Ishikawa (cell line): ENCODE measurements at regions not wholly inside any gene's neighbourhood (a gene's known extent, or its start where the extent isn't known, plus 50 kb on each side); places are given as distances from the start of the nearest gene placed in this dataset.

Experiments used
- EP300 ChIP-seq: IDR thresholded peaks from 2 replicates; pipeline ENCODE4 v1.6.1; 2012; ENCODE audit warnings: borderline replicate concordance
- NFIC ChIP-seq: IDR thresholded peaks from 2 replicates; pipeline ENCODE4 v1.6.1; 2012
- RAD21 ChIP-seq: IDR thresholded peaks from 2 replicates; pipeline ENCODE4 v1.6.1; 2012; ENCODE audit warnings: low read depth
- TCF12 ChIP-seq: IDR thresholded peaks from 2 replicates; pipeline ENCODE4 v1.6.1; 2012; ENCODE audit warnings: low read depth
- YY1 ChIP-seq: IDR thresholded peaks from 2 replicates; pipeline ENCODE4 v1.6.1; 2012; ENCODE audit warnings: low read depth
- TF ChIP-seq, protein P1 (sequence below): IDR thresholded peaks from 2 replicates; pipeline ENCODE4 v1.6.1; 2012; ENCODE audit warnings: low read depth, mild to moderate bottlenecking
- TF ChIP-seq, protein P2 (sequence below): IDR thresholded peaks from 2 replicates; pipeline ENCODE4 v1.6.1; 2012

DNA sequence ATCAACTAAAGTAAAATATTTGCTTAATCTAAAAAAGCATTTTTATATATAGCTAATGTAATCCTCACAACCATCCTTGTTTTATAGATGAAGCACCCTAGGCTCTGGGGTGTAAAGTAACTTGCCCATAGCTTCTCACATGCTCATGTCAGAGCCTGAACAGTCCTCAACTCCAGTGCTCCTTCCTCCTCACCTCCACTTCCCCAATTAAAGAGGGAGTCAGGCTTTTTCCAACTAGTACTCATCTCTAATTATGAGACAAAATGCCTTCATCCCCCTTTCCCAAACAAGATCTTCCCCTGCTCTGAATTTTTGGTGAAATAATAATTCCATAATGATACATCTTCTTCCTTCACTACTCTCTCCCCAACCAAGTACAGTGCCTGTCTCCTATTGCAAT lies 290.8 kb upstream of the PRDM1 start:
- TF ChIP-seq NFIC (no peak), TCF12 (no peak), EP300 (no peak), RAD21 (no peak), YY1 (no peak)
- TF ChIP-seq, protein P1, sequence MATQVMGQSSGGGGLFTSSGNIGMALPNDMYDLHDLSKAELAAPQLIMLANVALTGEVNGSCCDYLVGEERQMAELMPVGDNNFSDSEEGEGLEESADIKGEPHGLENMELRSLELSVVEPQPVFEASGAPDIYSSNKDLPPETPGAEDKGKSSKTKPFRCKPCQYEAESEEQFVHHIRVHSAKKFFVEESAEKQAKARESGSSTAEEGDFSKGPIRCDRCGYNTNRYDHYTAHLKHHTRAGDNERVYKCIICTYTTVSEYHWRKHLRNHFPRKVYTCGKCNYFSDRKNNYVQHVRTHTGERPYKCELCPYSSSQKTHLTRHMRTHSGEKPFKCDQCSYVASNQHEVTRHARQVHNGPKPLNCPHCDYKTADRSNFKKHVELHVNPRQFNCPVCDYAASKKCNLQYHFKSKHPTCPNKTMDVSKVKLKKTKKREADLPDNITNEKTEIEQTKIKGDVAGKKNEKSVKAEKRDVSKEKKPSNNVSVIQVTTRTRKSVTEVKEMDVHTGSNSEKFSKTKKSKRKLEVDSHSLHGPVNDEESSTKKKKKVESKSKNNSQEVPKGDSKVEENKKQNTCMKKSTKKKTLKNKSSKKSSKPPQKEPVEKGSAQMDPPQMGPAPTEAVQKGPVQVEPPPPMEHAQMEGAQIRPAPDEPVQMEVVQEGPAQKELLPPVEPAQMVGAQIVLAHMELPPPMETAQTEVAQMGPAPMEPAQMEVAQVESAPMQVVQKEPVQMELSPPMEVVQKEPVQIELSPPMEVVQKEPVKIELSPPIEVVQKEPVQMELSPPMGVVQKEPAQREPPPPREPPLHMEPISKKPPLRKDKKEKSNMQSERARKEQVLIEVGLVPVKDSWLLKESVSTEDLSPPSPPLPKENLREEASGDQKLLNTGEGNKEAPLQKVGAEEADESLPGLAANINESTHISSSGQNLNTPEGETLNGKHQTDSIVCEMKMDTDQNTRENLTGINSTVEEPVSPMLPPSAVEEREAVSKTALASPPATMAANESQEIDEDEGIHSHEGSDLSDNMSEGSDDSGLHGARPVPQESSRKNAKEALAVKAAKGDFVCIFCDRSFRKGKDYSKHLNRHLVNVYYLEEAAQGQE = no peak
- TF ChIP-seq, protein P2, sequence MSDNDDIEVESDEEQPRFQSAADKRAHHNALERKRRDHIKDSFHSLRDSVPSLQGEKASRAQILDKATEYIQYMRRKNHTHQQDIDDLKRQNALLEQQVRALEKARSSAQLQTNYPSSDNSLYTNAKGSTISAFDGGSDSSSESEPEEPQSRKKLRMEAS = no peak
